RWPE1 (cell line): ENCODE measurements at regions not wholly inside any gene's neighbourhood (a gene's known extent, or its start where the extent isn't known, plus 50 kb on each side); places are given as distances from the start of the nearest gene placed in this dataset.

ENCODE experiments used
- CTCF ChIA-PET: fragments of 350-600 bp; sonication (Branson Sonifier 250); formaldehyde crosslinking; extraction: SDS; loops from one replicate; lab custom pipeline; 2021; lab: Yijun Ruan, JAX
- POLR2A ChIA-PET: fragments of 400-600 bp; formaldehyde crosslinking; extraction: SDS; loops from one replicate; lab custom pipeline; 2020; ENCODE audit warnings: antibody characterized with exemption; ENCODE audit not compliant: low non-redundant PET; lab: Yijun Ruan, JAX
- DNase-seq: peaks from one replicate; pipeline ENCODE4 v3.0.0; 2012; ENCODE audit warnings: low spot score
- H3K27ac ChIP-seq: fragments of 450-650 bp; 2 replicates; pipeline ENCODE4 v1.5.1; 2017
- TF ChIP-seq, protein P1 (sequence below): fragments of 450-650 bp; conservative IDR thresholded peaks from 2 replicates; pipeline ENCODE4 v1.5.1; 2017; ENCODE audit warnings: low read depth, mild to moderate bottlenecking

DNA sequence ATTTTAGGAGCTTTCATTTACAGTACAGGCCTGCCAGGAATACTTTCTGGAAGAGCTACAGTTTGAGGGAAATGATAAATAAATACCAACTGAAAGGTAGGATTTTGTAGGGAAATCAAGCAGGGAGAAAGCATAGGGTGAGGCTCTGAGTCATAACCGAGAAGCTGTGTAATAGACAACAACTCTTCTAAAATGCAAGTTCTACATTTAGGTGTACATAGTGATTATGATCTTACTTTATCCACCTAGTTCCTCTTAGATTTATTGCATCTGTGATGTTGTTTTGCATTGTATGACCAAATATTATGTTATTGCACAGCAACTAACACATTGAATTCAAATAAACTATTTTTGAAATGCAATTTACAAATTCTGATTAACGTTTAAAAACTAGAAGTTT, 819.3 kb downstream of the PLA2G4A start:
- DNase-seq: no peak
- CTCF ChIA-PET: no interaction called here
- H3K27ac ChIP-seq: no peak overlapping the region
- POLR2A ChIA-PET: no interaction called here
- TF ChIP-seq, protein P1, sequence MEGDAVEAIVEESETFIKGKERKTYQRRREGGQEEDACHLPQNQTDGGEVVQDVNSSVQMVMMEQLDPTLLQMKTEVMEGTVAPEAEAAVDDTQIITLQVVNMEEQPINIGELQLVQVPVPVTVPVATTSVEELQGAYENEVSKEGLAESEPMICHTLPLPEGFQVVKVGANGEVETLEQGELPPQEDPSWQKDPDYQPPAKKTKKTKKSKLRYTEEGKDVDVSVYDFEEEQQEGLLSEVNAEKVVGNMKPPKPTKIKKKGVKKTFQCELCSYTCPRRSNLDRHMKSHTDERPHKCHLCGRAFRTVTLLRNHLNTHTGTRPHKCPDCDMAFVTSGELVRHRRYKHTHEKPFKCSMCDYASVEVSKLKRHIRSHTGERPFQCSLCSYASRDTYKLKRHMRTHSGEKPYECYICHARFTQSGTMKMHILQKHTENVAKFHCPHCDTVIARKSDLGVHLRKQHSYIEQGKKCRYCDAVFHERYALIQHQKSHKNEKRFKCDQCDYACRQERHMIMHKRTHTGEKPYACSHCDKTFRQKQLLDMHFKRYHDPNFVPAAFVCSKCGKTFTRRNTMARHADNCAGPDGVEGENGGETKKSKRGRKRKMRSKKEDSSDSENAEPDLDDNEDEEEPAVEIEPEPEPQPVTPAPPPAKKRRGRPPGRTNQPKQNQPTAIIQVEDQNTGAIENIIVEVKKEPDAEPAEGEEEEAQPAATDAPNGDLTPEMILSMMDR: no peak

GRCh38 chr1:187654635-187655034, 825.9 kb downstream of the PLA2G4A start:
- POLR2A ChIA-PET: no interaction called here
- H3K27ac ChIP-seq: no peak overlapping the region
- TF ChIP-seq, protein P1: no peak
- CTCF ChIA-PET: interaction anchor here (0.9 kb wide), 1 partner anchor 31 kb away, joined by 3 read pairs; no protein-coding TSS in a partner anchor
- DNase-seq: no peak

DNA sequence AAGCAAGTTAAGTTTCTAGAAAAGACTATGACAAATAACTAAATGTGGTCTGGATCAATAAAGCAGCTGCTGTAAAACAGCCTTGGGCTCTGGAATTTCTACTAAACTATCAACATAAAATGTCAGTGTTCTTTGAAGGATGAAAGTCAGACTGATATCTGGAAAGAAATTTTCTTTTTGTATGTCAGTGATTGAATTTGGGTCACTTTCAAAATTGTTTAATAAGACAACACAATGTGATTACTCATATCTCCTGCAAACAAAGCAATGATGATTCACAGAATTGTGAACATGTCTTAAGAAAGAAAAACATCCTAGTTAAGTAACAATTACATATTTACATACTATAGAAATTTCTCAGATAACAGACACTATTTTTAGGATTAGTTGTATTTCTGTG, 826.4 kb downstream of the PLA2G4A start:
- POLR2A ChIA-PET: no interaction called here
- CTCF ChIA-PET: interaction anchor here (0.9 kb wide), 1 partner anchor 31 kb away, joined by 3 read pairs; no protein-coding TSS in a partner anchor
- TF ChIP-seq, protein P1: no peak
- H3K27ac ChIP-seq: no peak overlapping the region
- peak; percentile 36 for DNase-seq

DNA sequence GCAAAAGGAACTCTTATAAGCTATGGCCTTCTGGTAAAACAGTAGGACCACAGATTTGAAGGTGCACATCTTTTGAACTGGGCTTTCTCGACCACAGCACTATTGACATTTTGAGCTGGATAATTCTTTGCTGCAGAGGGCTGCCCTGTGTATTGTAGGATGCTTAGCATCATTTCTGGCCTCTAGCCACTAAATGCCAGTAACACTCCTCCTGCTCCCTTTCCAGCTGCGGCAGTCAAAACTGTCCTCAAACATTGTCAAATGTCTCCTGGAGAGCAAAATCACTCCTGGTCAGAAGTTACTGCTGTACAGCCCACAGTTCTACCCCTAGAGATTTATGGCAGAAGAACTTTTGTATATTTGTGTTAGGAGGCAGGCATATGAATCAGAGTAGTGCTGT, 836.7 kb downstream of the PLA2G4A start:
- TF ChIP-seq, protein P1: no peak
- ChIA-PET POLR2A (no interaction called here), CTCF (no interaction called here)
- DNase-seq: no peak
- H3K27ac ChIP-seq: no peak overlapping the region

- H3K27ac ChIP-seq: no peak overlapping the region
- ChIA-PET POLR2A (no interaction called here), CTCF (no interaction called here)
- TF ChIP-seq, protein P1: no peak
- DNase-seq: no peak
Measured at GRCh38 chr1:187680823-187681222, 852.1 kb downstream of the PLA2G4A start.

DNA sequence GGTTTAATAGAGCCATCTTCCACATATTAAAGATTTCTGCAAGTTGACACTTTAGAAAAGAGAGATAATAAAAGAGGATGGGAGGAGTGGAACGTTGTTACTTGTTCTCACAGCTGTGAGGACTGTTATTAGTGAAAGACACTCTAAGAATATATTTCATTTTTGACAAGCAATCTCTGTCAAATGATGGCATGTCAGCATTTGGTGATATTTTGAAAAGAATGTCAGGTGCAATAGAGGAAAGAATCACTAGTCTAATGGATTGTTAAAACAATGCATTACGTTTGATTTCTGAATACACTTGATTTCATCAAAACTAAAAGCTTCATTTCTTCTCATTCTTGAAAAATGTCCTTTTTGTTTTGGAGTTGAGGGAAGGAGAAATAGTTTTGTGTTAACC, 853.4 kb downstream of the PLA2G4A start:
- no peak for DNase-seq
- no peak overlapping the region for H3K27ac ChIP-seq

More for the DNA sequence above, 853.4 kb downstream of the PLA2G4A start:
- ChIA-PET POLR2A (no interaction called here), CTCF (no interaction called here)
- TF ChIP-seq, protein P1: no peak
